AML-193 (cell line): ENCODE measurements at regions not wholly inside any gene's neighbourhood (a gene's known extent, or its start where the extent isn't known, plus 50 kb on each side); places are given as distances from the start of the nearest gene placed in this dataset.

Experiments used
- DNase-seq, 2 experiments: peaks; one replicate each; lab custom pipeline; 2025; lab: John Stamatoyannopoulos, UW

GRCh38 chr10:130998642-130999041 is 312.9 kb downstream of the TCERG1L start:
- DNase-seq, result no peak

- DNase-seq, result no peak
These were observed 311.9 kb downstream of the TCERG1L start for GRCh38 chr10:130999376-131000202.

GRCh38 chr10:131000244-131000643 is 311.3 kb downstream of the TCERG1L start:
- no peak for DNase-seq

GRCh38 chr10:131000743-131001142 is 310.8 kb downstream of the TCERG1L start:
- DNase-seq, result no peak

- no peak for DNase-seq
These were observed 310.1 kb downstream of the TCERG1L start for GRCh38 chr10:131001438-131001837.

GRCh38 chr10:131002031-131002861 is 309.3 kb downstream of the TCERG1L start:
- DNase-seq, result no peak

- DNase-seq, result no peak
These were observed 308.1 kb downstream of the TCERG1L start for GRCh38 chr10:131003455-131003854.

GRCh38 chr10:131004276-131004675 is 307.2 kb downstream of the TCERG1L start:
- no peak for DNase-seq

GRCh38 chr10:131006458-131007256 is 304.9 kb downstream of the TCERG1L start:
- DNase-seq, result no peak

- DNase-seq, result no peak
These were observed 301.7 kb downstream of the TCERG1L start for GRCh38 chr10:131009791-131010190.

GRCh38 chr10:131010965-131011575 is 300.5 kb downstream of the TCERG1L start:
- no peak for DNase-seq

GRCh38 chr10:131011936-131012640 is 299.4 kb downstream of the TCERG1L start:
- no peak for DNase-seq

- no peak for DNase-seq
These were observed 298.9 kb downstream of the TCERG1L start for GRCh38 chr10:131012641-131012985.

GRCh38 chr10:131013281-131013912 is 298.1 kb downstream of the TCERG1L start:
- DNase-seq, result no peak

- DNase-seq, result no peak
These were observed 297.2 kb downstream of the TCERG1L start for GRCh38 chr10:131014271-131014670.

- no peak for DNase-seq
These were observed 296.2 kb downstream of the TCERG1L start for GRCh38 chr10:131015271-131015670.

GRCh38 chr10:131016556-131016955 is 295.0 kb downstream of the TCERG1L start:
- DNase-seq, result no peak

- no peak for DNase-seq
These were observed 293.8 kb downstream of the TCERG1L start for GRCh38 chr10:131017566-131018285.

GRCh38 chr10:131018886-131019500 is 292.5 kb downstream of the TCERG1L start:
- no peak for DNase-seq

- no peak for DNase-seq
These were observed 291.8 kb downstream of the TCERG1L start for GRCh38 chr10:131019696-131020095.
